NT2/D1 (cell line): ENCODE measurements at regions not wholly inside any gene's neighbourhood (a gene's known extent, or its start where the extent isn't known, plus 50 kb on each side); places are given as distances from the start of the nearest gene placed in this dataset.

Experiments used
- SUZ12 ChIP-seq: IDR thresholded peaks from 2 replicates; pipeline ENCODE4 v1.6.1; 2011; ENCODE audit not compliant: insufficient read length, insufficient read depth; ENCODE audit errors: extremely low read depth
- YY1 ChIP-seq: IDR thresholded peaks from 2 replicates; pipeline ENCODE4 v1.6.1; 2011; ENCODE audit not compliant: insufficient read length, insufficient read depth
- ZNF274 ChIP-seq: IDR thresholded peaks from 2 replicates; pipeline ENCODE4 v1.6.1; 2011; ENCODE audit warnings: mild to moderate bottlenecking, low read depth, low read length

DNA sequence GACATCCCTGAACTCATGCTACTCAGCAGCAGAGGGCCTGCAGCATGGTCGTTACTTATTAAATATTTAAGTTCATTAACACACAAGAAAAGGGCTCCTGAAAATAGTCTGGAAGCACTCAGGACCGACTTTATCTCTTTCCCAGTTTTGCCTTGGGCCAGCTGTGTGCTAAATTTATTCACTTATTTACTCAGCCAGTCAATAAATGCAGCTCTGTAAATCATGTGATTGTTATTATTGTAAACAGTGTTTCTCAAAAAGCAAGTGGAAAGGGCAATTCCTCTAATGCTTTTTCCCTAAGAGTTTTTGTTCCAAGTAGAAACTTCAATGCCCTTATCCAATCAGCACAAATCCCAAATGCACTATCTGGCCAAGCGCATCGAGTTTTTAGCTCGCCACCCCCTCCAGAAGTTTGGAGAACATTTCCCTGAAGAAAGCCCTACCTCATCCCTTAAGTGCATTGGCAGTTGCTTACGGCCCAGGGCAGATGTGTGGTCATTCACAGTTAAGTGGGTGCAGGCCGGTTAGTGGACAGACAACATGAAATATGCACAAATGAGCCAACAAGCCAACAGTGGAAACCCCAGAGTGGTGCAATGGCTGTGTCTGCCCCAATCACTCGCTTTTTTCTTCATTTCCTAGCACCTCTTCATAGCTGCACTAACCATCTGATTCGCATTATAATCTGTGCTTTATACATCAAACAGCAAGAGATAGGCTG is 125.8 kb downstream of the SMIM20 start:
- TF ChIP-seq ZNF274 (no peak), YY1 (no peak), SUZ12 (no peak)
